ENCODE measurements at regions not wholly inside any gene's neighbourhood (a gene's known extent, or its start where the extent isn't known, plus 50 kb on each side); places are given as distances from the start of the nearest gene placed in this dataset.
A peak's percentile ranks its signal among the peaks of the same experiment; 100 is the strongest.

DNA sequence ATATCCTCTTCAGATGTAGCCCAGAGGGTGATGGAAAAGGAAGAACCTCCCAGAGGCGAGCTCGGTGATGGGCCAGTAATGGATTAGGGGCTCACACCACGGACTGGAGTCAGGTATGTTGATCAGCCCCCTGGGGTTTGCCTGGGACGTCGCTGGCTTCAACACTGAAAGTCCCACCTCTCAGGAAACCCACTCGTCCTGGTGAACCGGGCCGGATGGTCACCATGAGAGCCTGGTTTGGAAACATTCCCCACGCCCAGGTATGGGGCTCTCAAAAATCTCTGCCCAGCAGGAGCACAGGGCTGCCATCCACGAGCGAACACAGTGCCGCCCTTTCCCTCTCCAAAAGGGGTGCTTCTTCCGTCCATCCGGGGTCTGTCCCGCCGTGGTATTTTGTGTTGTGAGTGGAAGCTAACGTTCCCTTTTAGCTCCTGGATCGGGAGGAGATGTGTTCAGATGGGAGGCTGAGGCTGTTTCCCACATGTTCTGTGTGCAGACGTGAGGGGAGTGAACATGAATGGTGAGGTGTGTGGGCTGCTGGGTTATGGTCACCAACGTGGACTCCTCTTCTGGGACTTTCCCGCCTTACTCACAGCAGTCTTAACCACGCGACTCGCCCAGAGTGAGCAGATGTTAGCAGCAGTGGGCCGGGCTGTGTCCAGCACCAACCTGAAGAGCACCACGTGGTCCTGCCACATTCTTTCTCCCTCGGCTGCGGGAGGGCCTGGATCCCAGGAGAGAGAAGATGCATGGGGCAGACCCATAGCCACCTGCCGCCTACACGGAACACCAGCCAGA is 139.2 kb downstream of the KIF26A start:
- DNase-seq (ENCODE audit: low spot score), result peak; percentile 18

GRCh38 chr14:104278214-104278534 is 139.8 kb downstream of the KIF26A start:
- peak; percentile 12 for DNase-seq (ENCODE audit: low spot score)

GRCh38 chr14:104280085-104280901 is 141.9 kb downstream of the KIF26A start:
- DNase-seq (ENCODE audit: low spot score), result peak; percentile 26

GRCh38 chr14:104280902-104281767 is 142.7 kb downstream of the KIF26A start:
- DNase-seq (ENCODE audit: low spot score), result peak; percentile 31

GRCh38 chr14:104281768-104282301 is 143.4 kb downstream of the KIF26A start:
- peak; percentile 13 for DNase-seq (ENCODE audit: low spot score)

DNA sequence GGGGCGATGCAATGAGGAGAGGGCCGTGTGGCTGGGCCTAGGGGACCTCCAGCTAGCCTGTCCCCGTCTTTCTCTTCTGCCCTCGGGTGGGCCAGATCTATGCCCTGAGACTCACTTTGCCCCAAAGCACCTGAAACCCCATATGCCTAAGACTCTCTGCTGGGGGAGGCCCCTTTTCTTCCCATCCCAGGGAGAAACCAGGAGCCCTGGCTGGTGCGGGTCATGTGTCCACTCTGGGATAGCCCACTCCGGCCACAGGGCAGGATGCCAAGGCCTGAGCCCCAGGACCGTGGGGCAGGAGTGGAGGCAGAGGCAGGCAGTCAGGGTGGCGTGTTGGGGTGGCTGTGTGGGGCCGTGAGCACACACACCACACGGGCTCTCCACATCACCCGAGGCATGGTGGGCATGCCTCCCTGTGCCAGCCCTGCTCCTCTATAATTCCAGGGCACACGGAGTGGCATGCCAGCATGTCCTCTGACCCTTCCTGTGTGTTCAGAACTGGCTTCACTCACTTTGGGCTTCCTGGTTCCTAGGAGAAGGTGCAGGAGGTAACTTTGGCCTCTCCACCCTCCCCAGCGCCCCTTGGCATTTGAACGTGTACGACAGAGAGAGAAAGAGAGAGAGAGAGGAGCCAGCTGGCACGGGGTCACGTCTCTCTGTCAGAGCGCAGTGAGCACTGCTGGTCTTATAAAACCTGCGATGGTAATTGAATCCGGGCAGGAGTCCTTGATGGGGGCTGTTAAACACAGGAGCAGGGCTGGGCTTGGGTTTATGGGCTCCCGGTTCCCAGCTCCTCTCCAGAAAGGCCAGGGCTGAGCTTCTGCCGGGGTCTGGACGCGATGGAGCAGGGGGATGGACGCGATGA is 144.2 kb downstream of the KIF26A start:
- peak; percentile 10 for DNase-seq (ENCODE audit: low spot score)

GRCh38 chr14:104283197-104284106 is 145.1 kb downstream of the KIF26A start:
- peak; percentile 15 for DNase-seq (ENCODE audit: low spot score)

DNA sequence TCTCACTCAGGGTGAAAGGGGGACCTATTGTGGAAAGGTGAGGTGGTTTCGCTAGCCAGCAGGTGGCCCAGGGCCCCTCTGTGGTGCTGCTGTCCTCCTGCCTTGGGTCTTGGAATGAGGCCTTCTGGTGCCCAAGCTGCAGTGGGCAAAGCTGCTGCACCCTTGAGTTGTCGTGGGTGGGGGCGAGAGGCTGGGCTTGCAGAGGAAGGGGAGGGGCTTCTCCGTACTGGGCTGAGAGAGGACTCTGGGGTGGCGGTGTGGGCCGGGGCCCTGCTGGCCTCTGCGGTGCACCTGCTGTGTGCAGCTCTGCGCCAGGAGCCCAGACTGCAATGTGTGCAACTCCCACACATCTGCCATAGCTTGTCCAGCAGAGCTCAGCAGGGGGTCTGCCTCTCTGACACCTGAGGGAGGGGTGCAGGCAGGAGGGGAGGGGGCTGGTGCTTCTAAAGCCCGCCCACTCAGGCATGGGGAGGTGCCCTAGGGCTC is 145.8 kb downstream of the KIF26A start:
- DNase-seq (ENCODE audit: low spot score), result no peak

DNA sequence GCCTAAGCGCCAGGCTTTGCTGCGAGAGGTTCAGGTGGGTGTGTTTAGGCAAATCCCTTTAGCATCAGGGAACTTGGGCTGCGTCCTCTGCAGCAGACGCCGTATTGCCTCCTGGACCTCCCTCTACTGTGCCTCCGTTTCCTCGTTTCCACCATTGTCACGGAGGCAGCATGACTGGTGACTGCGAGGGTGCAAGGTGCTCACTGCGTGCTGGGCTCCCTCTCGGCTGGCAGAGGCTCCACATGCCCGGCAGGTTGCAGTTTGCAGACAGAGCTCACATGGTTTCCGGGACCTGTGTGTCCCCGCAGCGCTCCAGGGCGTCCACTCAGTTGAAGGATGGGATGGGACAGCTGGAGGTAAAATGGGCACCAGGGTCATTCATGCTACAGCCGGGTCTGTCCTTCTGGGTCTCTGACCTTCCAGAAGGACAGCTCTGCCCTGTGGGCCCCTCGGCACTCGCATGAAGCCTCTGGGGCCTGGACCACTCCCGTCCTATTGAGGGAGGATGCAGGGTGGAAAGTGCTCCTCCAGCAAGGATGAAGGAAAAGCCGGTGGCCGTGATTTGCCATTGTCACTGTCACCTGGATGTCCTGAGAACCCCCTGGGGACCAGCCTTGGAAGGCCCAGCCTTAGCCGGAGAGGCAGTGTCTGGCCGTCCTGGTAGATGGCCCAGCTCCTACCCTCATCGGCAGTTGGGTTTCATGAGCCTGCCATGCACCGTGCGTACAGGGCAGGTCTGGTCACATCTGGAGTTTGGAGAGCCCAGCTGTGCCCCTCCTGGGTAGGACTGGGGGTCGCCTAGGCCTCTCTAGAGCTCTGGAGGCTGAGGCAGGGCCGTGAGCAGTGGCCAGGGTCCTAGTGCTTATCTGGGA is 146.5 kb downstream of the KIF26A start:
- no peak for DNase-seq (ENCODE audit: low spot score)

GRCh38 chr14:104285508-104285840 is 147.1 kb downstream of the KIF26A start:
- DNase-seq (ENCODE audit: low spot score), result no peak

GRCh38 chr14:104286086-104286485 is 147.7 kb downstream of the KIF26A start:
- no peak for DNase-seq (ENCODE audit: low spot score)

- DNase-seq (ENCODE audit: low spot score), result no peak
These were observed 148.1 kb downstream of the KIF26A start for GRCh38 chr14:104286496-104286895.

DNA sequence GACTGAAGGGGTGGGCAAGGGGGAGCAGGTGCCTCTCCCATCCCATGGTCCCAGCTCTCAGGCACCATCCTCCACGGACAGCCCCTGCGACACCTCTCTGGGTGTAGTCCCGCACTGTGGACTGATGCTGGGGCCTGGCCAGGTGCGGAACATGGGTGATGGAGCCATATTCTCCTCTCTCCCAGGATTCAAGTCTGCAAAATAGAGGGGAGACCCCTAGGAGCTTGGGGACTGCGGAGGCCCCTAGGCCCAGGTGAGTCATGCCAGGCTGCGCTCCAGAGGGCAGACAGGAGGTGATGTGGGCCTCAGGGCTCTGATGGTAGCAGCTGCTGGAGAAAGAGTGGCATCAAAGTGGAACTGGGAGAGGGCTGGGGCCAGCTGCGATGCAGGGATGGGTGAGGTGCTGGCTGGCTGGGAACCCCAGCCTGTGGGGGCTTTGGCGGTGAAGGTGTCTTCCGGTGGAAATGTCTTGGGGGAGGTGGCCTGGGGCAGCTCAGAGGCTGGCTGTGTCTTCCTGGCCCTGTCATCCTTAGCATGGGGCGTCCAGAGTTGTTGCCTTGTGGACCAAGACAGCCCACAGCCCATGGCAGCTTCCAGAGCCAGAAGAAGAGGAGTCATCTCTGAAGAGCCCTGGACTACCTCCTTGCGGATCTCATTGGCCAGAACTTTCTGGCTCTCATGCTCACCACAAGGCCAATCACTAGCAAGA is 149.1 kb downstream of the KIF26A start:
- no peak for DNase-seq (ENCODE audit: low spot score)

DNA sequence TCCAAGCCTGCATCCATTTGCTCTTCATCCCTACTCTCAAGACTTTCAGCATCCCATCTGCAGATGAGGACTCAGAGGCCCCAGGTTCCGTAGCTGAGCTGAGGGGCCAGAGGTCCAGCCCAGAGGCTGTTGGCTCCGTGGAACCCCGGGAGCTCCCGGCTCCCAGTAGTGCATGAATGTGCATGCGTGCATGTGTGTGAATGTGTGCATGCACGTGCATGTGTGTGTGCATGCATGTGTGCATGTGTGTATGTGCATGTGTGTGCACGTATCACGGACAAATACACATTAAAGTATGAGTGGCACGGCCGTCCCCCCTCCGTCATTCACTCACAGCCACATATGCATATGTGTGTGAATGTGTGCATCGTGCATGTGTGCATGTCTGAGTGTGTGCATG is 149.9 kb downstream of the KIF26A start:
- peak; percentile 2 for DNase-seq (ENCODE audit: low spot score)

DNA sequence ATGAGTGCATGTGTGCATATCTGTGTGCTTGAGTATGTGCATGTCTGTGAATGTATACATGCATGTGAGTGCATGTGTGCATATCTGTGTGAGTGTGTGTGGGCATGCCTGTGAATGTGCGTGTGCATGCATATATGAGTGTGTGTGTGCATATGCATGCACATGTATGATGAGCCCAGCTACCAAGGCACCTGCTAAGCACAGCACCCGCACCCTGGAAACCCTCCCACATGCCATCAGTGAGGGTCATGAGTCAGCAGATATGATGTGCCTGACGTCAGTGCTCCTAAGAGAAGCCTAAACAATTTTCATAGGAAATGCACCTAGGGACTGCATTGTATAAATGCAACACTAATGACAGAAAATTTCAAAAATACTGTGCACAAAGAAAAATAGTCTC is 151.1 kb downstream of the KIF26A start:
- DNase-seq (ENCODE audit: low spot score), result no peak

GRCh38 chr14:104290058-104290667 is 151.8 kb downstream of the KIF26A start:
- peak; percentile 18 for DNase-seq (ENCODE audit: low spot score)

GRCh38 chr14:104290756-104291122 is 152.4 kb downstream of the KIF26A start:
- peak; percentile 17 for DNase-seq (ENCODE audit: low spot score)
